NB4 (cell line): ENCODE measurements at regions not wholly inside any gene's neighbourhood (a gene's known extent, or its start where the extent isn't known, plus 50 kb on each side); places are given as distances from the start of the nearest gene placed in this dataset.

Experiments used
- DNase-seq: peaks from one replicate; pipeline ENCODE4 v3.0.0; 2010; ENCODE audit warnings: low read depth
- H3K4me3 ChIP-seq: one replicate; pipeline ENCODE4 v1.5.1; 2011; ENCODE audit warnings: mild to moderate bottlenecking, low read depth, low read length, moderate library complexity
- MYC ChIP-seq: IDR thresholded peaks from 2 replicates; pipeline ENCODE4 v1.6.1; 2011; ENCODE audit warnings: low read depth, low read length
- POLR2A ChIP-seq: IDR thresholded peaks from 2 replicates; pipeline ENCODE4 v1.6.1; 2011; ENCODE audit warnings: mild to moderate bottlenecking; ENCODE audit not compliant: insufficient read length; ENCODE audit errors: extremely low read depth
- TF ChIP-seq, protein P1 (sequence below): IDR thresholded peaks from one replicate; pipeline ENCODE4 v1.5.1; 2012; ENCODE audit warnings: low read depth, low read length
- TF ChIP-seq, protein P2 (sequence below): IDR thresholded peaks from 2 replicates; pipeline ENCODE4 v1.6.1; 2011; ENCODE audit warnings: low read depth, low read length

DNA sequence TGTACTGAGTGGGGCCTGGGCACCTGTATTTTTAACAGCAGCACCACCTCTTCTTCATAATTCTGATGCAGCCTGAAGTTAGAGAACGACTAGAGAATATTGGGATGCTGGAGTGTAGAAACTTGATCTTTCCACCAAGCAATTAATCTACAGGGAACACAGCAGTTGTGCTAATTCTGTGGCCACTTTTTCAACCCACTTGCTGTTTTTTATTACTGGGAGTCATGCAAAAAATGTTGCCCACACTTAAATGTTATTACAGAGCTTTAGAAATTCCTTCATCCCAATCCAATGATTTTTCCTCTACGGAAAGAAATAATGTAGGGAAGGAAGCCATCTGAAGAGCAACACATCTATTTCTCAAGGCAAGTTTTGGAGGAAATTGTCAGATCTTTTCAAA is 190.9 kb upstream of the TUT7 start:
- no peak for DNase-seq
- no peak overlapping the region for H3K4me3 ChIP-seq
- TF ChIP-seq MYC (no peak), POLR2A (no peak)
- TF ChIP-seq, protein P1, sequence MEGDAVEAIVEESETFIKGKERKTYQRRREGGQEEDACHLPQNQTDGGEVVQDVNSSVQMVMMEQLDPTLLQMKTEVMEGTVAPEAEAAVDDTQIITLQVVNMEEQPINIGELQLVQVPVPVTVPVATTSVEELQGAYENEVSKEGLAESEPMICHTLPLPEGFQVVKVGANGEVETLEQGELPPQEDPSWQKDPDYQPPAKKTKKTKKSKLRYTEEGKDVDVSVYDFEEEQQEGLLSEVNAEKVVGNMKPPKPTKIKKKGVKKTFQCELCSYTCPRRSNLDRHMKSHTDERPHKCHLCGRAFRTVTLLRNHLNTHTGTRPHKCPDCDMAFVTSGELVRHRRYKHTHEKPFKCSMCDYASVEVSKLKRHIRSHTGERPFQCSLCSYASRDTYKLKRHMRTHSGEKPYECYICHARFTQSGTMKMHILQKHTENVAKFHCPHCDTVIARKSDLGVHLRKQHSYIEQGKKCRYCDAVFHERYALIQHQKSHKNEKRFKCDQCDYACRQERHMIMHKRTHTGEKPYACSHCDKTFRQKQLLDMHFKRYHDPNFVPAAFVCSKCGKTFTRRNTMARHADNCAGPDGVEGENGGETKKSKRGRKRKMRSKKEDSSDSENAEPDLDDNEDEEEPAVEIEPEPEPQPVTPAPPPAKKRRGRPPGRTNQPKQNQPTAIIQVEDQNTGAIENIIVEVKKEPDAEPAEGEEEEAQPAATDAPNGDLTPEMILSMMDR, result no peak
- TF ChIP-seq, protein P2, sequence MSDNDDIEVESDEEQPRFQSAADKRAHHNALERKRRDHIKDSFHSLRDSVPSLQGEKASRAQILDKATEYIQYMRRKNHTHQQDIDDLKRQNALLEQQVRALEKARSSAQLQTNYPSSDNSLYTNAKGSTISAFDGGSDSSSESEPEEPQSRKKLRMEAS, result no peak

DNA sequence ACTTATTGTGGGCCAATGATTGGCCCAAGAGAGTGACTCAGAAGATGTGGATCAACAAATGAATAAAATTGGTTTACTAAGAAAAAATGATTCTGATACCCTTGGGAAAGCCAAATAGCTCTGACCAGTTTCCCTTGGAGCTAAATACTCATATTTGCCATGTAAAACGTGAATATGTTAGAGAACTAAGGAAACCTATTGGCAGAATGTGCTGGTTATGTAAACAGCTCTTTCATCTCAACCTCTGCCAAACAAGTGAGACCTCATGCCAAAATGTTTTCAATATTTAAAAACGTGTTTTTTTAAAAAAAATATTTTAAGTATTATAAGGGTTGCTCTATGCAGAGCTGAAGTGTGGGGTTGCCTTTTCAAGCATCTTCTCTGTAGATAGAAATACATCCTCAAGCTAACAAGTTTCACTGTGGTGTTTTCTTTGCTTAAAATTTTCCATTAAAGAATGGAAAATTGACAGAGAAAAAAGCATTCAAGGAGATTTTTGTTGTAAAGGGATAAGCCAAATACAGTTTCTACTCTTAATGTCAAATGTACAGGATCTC is 186.9 kb upstream of the TUT7 start:
- DNase-seq, result no peak
- TF ChIP-seq, protein P2, result no peak
- no peak for TF ChIP-seq MYC
- no peak for TF ChIP-seq POLR2A
- TF ChIP-seq, protein P1, result no peak
- no peak overlapping the region for H3K4me3 ChIP-seq

DNA sequence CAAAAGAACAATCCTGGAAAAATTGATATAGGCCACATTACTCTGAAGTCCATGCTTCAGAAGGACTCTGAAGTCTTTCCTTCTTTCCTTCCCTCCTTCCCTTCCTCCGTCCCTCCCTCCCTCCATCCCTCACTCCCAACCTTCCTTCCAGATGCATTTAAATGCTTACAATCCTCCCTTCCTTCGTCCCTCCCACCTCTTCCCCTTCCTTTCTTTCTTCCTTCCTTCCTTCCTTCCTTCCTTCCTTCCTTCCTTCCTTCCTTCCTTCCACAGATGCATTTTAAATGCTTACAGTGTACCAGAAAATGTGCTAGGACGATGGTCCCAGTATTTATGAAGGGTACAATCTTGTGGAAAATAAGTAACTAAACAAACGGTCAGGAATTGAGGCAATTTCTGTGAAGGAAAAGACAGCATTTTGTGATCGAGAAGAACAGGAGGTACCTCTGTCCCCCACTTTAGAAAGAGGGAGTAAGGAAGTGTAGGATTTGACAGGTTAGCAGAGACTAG is 181.3 kb upstream of the TUT7 start:
- TF ChIP-seq POLR2A, result no peak
- TF ChIP-seq, protein P1, result no peak
- TF ChIP-seq, protein P2, result no peak
- no peak for TF ChIP-seq MYC
- no peak overlapping the region for H3K4me3 ChIP-seq
- DNase-seq, result no peak

DNA sequence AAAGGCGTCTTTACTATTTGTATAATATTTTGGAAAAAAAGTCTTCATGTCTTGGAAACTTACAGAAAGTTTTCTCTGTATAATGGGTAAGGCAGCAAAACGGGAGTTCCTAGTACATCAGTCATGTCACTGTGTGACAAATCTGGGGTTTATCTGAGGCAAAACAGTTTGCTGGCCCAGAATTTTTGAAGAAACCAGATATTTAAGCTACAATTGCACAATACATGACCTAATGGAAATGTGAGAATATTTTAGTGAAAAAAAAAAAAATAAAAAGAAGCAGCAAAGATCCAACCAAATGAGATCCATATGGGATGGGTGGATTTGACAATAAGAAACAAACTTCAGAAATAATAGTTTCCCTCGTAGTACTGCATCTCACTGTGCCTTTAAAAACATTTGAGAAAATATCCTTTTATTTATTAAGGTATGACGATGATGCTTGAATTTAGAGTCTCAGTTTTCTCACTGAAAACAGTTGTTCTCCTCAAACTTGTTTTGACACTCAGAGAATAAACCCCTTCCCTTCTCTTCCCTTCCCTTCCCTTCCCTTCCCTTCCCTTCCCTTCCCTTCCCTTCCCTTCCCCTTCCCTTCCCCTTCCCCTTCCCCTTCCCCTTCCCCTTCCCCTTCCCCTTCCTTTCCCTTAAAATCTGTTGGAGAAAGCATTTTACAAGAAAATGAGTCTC is 180.5 kb upstream of the TUT7 start:
- no peak overlapping the region for H3K4me3 ChIP-seq
- TF ChIP-seq, protein P1, result no peak
- TF ChIP-seq POLR2A, result no peak
- TF ChIP-seq, protein P2, result no peak
- TF ChIP-seq MYC, result no peak
- no peak for DNase-seq

DNA sequence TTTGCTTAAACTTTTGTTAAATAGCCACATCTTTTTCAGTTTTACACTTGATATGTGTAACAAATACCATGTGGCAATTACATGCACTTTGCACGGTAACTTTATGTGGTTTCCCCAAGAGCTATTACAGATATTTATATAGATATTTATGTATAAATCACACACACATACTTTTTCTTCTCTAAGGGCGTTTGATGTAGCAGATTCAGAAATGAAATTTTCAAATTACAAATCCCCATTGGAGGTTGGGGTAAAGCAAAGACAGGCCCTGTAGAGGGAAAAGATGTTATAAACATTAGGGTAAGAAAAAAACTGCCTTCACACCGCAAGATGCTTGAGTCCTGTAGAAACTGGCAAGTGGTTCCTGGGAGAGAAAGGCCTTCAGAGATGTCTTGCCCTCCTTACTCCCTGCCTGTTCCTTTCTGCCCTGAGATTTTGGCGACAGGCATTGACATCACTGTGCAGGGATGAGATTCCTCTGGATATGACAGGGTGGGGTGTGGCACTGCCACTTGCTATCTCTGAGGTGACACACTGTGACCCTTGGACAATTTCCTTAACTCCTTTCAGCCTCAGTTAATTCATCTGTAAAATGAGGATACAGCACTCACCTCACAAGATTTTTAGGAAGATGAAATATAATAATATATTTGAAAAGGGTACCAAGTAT is 177.9 kb upstream of the TUT7 start:
- TF ChIP-seq MYC, result no peak
- TF ChIP-seq, protein P1, result no peak
- TF ChIP-seq POLR2A, result no peak
- TF ChIP-seq, protein P2, result no peak
- no peak overlapping the region for H3K4me3 ChIP-seq
- DNase-seq, result no peak
